Neural cell (in vitro differentiated cells): ENCODE measurements at regions not wholly inside any gene's neighbourhood (a gene's known extent, or its start where the extent isn't known, plus 50 kb on each side); places are given as distances from the start of the nearest gene placed in this dataset.

ENCODE experiments used
- EP300 ChIP-seq: fragments of 450-650 bp; conservative IDR thresholded peaks from 2 replicates; pipeline ENCODE4 v1.6.1; 2014; ENCODE audit warnings: antibody characterized with exemption, mild to moderate bottlenecking, moderate library complexity; ENCODE audit not compliant: poor library complexity, severe bottlenecking
- EZH2 ChIP-seq: fragments of 200-600, 300-800 bp; shearing (Covaris generic), sonication (generic); IDR thresholded peaks from 2 replicates; pipeline ENCODE4 v1.6.1; 2014; ENCODE audit warnings: antibody characterized with exemption, low read length, borderline replicate concordance, mild to moderate bottlenecking; ENCODE audit not compliant: insufficient read depth, poor library complexity, severe bottlenecking
- MXI1 ChIP-seq: fragments of 450-650 bp; conservative IDR thresholded peaks from 2 replicates; pipeline ENCODE4 v1.6.1; 2014; ENCODE audit warnings: antibody characterized with exemption, mild to moderate bottlenecking; ENCODE audit not compliant: poor library complexity, severe bottlenecking
- POLR2AphosphoS5 ChIP-seq: IDR thresholded peaks from 2 replicates; pipeline ENCODE4 v1.6.1; 2012
- SMC3 ChIP-seq: fragments of 450-650 bp; conservative IDR thresholded peaks from 2 replicates; pipeline ENCODE4 v1.6.1; 2014; ENCODE audit warnings: antibody characterized with exemption, mild to moderate bottlenecking, moderate library complexity; ENCODE audit not compliant: poor library complexity
- TF ChIP-seq, protein P1 (sequence below): fragments of 450-650 bp; IDR thresholded peaks from 2 replicates; pipeline ENCODE4 v1.5.1; 2014; ENCODE audit warnings: antibody characterized with exemption, mild to moderate bottlenecking, moderate library complexity; ENCODE audit not compliant: poor library complexity, severe bottlenecking

GRCh38 chr2:147777394-147777793 lies 67.4 kb upstream of the ACVR2A start:
- TF ChIP-seq, protein P1, sequence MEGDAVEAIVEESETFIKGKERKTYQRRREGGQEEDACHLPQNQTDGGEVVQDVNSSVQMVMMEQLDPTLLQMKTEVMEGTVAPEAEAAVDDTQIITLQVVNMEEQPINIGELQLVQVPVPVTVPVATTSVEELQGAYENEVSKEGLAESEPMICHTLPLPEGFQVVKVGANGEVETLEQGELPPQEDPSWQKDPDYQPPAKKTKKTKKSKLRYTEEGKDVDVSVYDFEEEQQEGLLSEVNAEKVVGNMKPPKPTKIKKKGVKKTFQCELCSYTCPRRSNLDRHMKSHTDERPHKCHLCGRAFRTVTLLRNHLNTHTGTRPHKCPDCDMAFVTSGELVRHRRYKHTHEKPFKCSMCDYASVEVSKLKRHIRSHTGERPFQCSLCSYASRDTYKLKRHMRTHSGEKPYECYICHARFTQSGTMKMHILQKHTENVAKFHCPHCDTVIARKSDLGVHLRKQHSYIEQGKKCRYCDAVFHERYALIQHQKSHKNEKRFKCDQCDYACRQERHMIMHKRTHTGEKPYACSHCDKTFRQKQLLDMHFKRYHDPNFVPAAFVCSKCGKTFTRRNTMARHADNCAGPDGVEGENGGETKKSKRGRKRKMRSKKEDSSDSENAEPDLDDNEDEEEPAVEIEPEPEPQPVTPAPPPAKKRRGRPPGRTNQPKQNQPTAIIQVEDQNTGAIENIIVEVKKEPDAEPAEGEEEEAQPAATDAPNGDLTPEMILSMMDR = no peak
- TF ChIP-seq EP300 (no peak), MXI1 (no peak), EZH2 (no peak), POLR2AphosphoS5 (no peak), SMC3 (no peak)
